ENCODE measurements at regions not wholly inside any gene's neighbourhood (a gene's known extent, or its start where the extent isn't known, plus 50 kb on each side); places are given as distances from the start of the nearest gene placed in this dataset.

DNA sequence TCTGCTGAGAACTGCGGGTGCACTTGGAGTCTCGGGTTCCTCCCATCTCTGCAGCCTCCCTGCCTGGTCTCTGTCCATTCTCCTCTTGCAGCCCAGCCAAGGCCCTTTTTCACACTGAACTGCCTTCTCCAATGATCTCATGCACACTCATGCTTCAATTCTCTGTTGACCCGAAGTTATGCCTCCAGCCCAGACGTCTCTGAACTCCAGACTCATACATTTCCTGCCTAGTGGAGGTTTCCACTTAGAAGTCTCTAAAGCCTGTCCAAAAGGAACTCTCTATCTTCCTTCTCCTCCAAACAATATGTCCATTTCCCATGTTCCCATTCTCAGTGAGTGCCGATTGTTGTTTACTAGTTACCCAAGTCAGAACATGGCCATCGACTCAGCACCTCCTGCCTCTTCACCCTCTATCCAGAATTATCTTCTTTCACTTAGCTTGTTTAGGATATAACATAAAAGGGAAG, 155.2 kb downstream of the IRS1 start:
- TF ChIP-seq, protein P1, sequence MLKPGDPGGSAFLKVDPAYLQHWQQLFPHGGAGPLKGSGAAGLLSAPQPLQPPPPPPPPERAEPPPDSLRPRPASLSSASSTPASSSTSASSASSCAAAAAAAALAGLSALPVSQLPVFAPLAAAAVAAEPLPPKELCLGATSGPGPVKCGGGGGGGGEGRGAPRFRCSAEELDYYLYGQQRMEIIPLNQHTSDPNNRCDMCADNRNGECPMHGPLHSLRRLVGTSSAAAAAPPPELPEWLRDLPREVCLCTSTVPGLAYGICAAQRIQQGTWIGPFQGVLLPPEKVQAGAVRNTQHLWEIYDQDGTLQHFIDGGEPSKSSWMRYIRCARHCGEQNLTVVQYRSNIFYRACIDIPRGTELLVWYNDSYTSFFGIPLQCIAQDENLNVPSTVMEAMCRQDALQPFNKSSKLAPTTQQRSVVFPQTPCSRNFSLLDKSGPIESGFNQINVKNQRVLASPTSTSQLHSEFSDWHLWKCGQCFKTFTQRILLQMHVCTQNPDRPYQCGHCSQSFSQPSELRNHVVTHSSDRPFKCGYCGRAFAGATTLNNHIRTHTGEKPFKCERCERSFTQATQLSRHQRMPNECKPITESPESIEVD (tag by site-specific recombination; IDR thresholded peaks at IDR 0.05) = no peak
- TF ChIP-seq ZNF521 (tag by site-specific recombination; IDR thresholded peaks at IDR 0.05) (no peak), ZNF140 (tag by site-specific recombination; IDR thresholded peaks at IDR 0.05) (no peak), ZNF621 (tag by site-specific recombination; IDR thresholded peaks at IDR 0.05) (no peak), MYNN (tag by site-specific recombination; IDR thresholded peaks at IDR 0.05; ENCODE audit: borderline replicate concordance) (no peak), ZNF132 (tag by site-specific recombination; IDR thresholded peaks at IDR 0.05; ENCODE audit: borderline replicate concordance) (no peak), ZNF660 (tag by site-specific recombination; IDR thresholded peaks at IDR 0.05) (no peak)
- TF ChIP-seq, protein P2, sequence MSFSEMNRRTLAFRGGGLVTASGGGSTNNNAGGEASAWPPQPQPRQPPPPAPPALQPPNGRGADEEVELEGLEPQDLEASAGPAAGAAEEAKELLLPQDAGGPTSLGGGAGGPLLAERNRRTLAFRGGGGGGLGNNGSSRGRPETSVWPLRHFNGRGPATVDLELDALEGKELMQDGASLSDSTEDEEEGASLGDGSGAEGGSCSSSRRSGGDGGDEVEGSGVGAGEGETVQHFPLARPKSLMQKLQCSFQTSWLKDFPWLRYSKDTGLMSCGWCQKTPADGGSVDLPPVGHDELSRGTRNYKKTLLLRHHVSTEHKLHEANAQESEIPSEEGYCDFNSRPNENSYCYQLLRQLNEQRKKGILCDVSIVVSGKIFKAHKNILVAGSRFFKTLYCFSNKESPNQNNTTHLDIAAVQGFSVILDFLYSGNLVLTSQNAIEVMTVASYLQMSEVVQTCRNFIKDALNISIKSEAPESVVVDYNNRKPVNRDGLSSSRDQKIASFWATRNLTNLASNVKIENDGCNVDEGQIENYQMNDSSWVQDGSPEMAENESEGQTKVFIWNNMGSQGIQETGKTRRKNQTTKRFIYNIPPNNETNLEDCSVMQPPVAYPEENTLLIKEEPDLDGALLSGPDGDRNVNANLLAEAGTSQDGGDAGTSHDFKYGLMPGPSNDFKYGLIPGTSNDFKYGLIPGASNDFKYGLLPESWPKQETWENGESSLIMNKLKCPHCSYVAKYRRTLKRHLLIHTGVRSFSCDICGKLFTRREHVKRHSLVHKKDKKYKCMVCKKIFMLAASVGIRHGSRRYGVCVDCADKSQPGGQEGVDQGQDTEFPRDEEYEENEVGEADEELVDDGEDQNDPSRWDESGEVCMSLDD (tag by site-specific recombination; IDR thresholded peaks at IDR 0.05) = no peak
- TF ChIP-seq, protein P3, sequence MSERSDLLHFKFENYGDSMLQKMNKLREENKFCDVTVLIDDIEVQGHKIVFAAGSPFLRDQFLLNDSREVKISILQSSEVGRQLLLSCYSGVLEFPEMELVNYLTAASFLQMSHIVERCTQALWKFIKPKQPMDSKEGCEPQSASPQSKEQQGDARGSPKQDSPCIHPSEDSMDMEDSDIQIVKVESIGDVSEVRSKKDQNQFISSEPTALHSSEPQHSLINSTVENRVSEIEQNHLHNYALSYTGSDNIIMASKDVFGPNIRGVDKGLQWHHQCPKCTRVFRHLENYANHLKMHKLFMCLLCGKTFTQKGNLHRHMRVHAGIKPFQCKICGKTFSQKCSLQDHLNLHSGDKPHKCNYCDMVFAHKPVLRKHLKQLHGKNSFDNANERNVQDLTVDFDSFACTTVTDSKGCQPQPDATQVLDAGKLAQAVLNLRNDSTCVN (tag by site-specific recombination; optimal IDR thresholded peaks at IDR 0.05) = no peak
- no peaks in the 10 kb centered on the region for H3K36me3 ChIP-seq (ENCODE audit: control insufficient read depth in 2 of 2, insufficient read depth in 1 of 2, low read length in 2 of 2)
- H3K9me3 ChIP-seq (ENCODE audit: control insufficient read depth, insufficient read depth, low read depth, low read length) = no peaks in the 10 kb centered on the region
- no peak overlapping the region for H3K27ac ChIP-seq (ENCODE audit: extremely low read depth, low read depth, low read length)
- H3K4me1 ChIP-seq (ENCODE audit: control insufficient read depth, insufficient read depth, low read length) = no peaks in the 10 kb centered on the region; the same call in 1 of the 2 replicates
- ChIA-PET CTCF (no interaction called here), POLR2A (no interaction called here)
- H3K4me3 ChIP-seq (ENCODE audit: low read depth, low read length) = no peak overlapping the region

DNA sequence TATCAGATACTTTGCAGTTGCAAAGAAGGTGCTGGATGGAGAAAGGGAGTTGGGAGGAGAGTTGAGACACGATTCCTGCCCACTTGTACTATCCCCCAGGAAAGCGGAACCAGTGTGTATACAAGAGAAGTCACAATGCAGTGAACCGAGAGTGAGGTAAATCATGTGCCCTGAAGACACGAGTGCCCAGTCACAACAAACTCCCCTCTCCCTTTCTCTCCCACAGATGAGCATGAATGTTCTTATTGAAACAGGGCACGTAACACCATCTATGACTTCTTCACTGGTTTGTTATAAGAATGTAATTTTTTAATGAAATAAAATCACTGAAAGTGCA, 155.7 kb downstream of the IRS1 start:
- ChIA-PET POLR2A (no interaction called here), CTCF (no interaction called here)
- Histone ChIP-seq H3K36me3 (ENCODE audit: control insufficient read depth in 2 of 2, insufficient read depth in 1 of 2, low read length in 2 of 2) (no peaks in the 10 kb centered on the region), H3K4me3 (ENCODE audit: low read depth, low read length) (no peak overlapping the region), H3K9me3 (ENCODE audit: control insufficient read depth, insufficient read depth, low read depth, low read length) (no peaks in the 10 kb centered on the region), H3K27ac (ENCODE audit: extremely low read depth, low read depth, low read length) (no peak overlapping the region), H3K4me1 (ENCODE audit: control insufficient read depth, insufficient read depth, low read length) (no peaks in the 10 kb centered on the region)
- TF ChIP-seq, protein P4, sequence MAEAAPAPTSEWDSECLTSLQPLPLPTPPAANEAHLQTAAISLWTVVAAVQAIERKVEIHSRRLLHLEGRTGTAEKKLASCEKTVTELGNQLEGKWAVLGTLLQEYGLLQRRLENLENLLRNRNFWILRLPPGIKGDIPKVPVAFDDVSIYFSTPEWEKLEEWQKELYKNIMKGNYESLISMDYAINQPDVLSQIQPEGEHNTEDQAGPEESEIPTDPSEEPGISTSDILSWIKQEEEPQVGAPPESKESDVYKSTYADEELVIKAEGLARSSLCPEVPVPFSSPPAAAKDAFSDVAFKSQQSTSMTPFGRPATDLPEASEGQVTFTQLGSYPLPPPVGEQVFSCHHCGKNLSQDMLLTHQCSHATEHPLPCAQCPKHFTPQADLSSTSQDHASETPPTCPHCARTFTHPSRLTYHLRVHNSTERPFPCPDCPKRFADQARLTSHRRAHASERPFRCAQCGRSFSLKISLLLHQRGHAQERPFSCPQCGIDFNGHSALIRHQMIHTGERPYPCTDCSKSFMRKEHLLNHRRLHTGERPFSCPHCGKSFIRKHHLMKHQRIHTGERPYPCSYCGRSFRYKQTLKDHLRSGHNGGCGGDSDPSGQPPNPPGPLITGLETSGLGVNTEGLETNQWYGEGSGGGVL (tag by site-specific recombination; IDR thresholded peaks at IDR 0.05) = no peak
- TF ChIP-seq BCL11B (tag by site-specific recombination; IDR thresholded peaks at IDR 0.05; ENCODE audit: low read depth) (no peak), ZBTB48 (tag by site-specific recombination; IDR thresholded peaks at IDR 0.05) (no peak), REPIN1 (tag by site-specific recombination; IDR thresholded peaks at IDR 0.05; ENCODE audit: low read depth) (no peak), HOXD13 (CRISPR knock-in tag; IDR thresholded peaks at IDR 0.05; ENCODE audit: borderline replicate concordance) (no peak), ZEB2 (tag by site-specific recombination; IDR thresholded peaks at IDR 0.05) (no peak), ZNF549 (tag by site-specific recombination; IDR thresholded peaks at IDR 0.05) (no peak), ZNF777 (tag by site-specific recombination; IDR thresholded peaks at IDR 0.05; ENCODE audit: borderline replicate concordance) (no peak), OSR2 (tag by site-specific recombination; IDR thresholded peaks at IDR 0.05) (no peak), OVOL3 (tag by site-specific recombination; IDR thresholded peaks at IDR 0.05) (no peak), ZNF341 (tag by site-specific recombination; IDR thresholded peaks at IDR 0.05; ENCODE audit: low read depth) (no peak), GFI1B (tag by site-specific recombination; IDR thresholded peaks at IDR 0.05) (no peak), ZNF521 (tag by site-specific recombination; IDR thresholded peaks at IDR 0.05) (no peak), ZSCAN23 (tag by site-specific recombination; IDR thresholded peaks at IDR 0.05) (no peak)
- TF ChIP-seq, protein P2 (tag by site-specific recombination; IDR thresholded peaks at IDR 0.05) = no peak
- TF ChIP-seq, protein P5, sequence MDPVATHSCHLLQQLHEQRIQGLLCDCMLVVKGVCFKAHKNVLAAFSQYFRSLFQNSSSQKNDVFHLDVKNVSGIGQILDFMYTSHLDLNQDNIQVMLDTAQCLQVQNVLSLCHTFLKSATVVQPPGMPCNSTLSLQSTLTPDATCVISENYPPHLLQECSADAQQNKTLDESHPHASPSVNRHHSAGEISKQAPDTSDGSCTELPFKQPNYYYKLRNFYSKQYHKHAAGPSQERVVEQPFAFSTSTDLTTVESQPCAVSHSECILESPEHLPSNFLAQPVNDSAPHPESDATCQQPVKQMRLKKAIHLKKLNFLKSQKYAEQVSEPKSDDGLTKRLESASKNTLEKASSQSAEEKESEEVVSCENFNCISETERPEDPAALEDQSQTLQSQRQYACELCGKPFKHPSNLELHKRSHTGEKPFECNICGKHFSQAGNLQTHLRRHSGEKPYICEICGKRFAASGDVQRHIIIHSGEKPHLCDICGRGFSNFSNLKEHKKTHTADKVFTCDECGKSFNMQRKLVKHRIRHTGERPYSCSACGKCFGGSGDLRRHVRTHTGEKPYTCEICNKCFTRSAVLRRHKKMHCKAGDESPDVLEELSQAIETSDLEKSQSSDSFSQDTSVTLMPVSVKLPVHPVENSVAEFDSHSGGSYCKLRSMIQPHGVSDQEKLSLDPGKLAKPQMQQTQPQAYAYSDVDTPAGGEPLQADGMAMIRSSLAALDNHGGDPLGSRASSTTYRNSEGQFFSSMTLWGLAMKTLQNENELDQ (tag by site-specific recombination; IDR thresholded peaks at IDR 0.05; ENCODE audit: low read depth) = no peak
